ENCODE measurements at regions not wholly inside any gene's neighbourhood (a gene's known extent, or its start where the extent isn't known, plus 50 kb on each side); places are given as distances from the start of the nearest gene placed in this dataset.

- Mint-ChIP-seq H3K27ac (ENCODE audit: unreplicated experiment) (no peak overlapping the region), H3K4me1 (ENCODE audit: unreplicated experiment) (peaks cover 1% of the 10 kb centered on the region)
- DNase-seq (ENCODE audit: extremely low spot score, unreplicated experiment): no peak
These were observed 102.2 kb downstream of the NRN1 start for GRCh38 chr6:5904532-5904931.

DNA sequence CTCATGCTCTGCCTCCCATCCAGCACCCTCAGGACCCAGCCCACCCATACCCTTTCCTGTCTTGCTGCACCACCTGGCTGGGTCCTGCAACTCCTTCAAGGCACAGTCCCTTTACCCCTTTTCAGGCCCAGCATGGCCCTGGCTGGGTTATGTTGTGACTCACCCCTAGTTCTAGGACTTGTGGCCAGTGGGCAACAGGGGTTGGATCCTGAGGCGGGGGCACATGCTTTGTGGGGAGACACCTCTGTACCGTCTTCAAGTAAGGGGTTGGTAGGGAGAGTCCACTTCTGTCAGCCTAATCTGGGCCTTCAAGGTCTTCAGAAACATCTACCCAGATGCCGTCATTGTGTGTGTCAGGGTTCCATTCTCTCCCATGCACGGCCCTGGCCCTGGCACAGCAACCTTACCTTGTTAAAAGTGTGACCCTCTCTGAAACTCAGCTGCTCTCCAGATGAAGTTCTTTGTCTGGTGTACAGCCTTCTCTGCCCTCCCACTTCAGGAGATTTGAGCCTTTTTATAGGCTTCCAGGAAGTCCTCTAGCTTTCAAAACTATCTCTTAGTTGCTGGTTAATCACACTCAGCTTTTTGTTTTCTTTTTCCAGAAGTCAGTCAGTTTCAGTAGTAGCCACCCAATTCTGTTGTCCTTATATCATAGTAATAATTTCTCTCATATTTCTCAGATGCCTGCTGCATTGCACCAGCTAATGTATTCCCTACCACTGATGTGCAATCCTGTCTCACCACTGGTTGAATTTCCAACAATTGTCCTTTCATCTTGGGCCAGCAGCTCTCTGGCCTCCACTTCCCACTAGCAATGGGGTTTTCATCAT is 107.3 kb downstream of the NRN1 start:
- peaks cover 6% of the 10 kb centered on the region for H3K27me3 Mint-ChIP-seq (ENCODE audit: unreplicated experiment)
- no peaks in the 10 kb centered on the region for H3K4me1 Mint-ChIP-seq (ENCODE audit: unreplicated experiment)
- no peak for TF ChIP-seq CTCF (IDR thresholded peaks at IDR 0.05)
- no peaks in the 10 kb centered on the region for H3K36me3 Mint-ChIP-seq (ENCODE audit: unreplicated experiment)
- no peak overlapping the region for H3K27ac Mint-ChIP-seq (ENCODE audit: unreplicated experiment)
- H3K9me3 Mint-ChIP-seq (ENCODE audit: unreplicated experiment): peaks cover 8% of the 10 kb centered on the region
- no peak for DNase-seq (ENCODE audit: extremely low spot score, unreplicated experiment)
- H3K4me3 Mint-ChIP-seq (ENCODE audit: unreplicated experiment): no peak overlapping the region

More at GRCh38 chr6:5904532-5904931, 102.2 kb downstream of the NRN1 start:
- Mint-ChIP-seq H3K36me3 (ENCODE audit: unreplicated experiment) (no peaks in the 10 kb centered on the region), H3K9me3 (ENCODE audit: unreplicated experiment) (no peaks in the 10 kb centered on the region), H3K4me3 (ENCODE audit: unreplicated experiment) (no peak overlapping the region), H3K27me3 (ENCODE audit: unreplicated experiment) (peaks cover 5% of the 10 kb centered on the region)
- TF ChIP-seq CTCF (IDR thresholded peaks at IDR 0.05): no peak

GRCh38 chr6:5898563-5898962 is 108.2 kb downstream of the NRN1 start:
- Mint-ChIP-seq H3K27ac (ENCODE audit: unreplicated experiment) (no peak overlapping the region), H3K4me1 (ENCODE audit: unreplicated experiment) (no peaks in the 10 kb centered on the region)
- TF ChIP-seq CTCF (IDR thresholded peaks at IDR 0.05): no peak

DNA sequence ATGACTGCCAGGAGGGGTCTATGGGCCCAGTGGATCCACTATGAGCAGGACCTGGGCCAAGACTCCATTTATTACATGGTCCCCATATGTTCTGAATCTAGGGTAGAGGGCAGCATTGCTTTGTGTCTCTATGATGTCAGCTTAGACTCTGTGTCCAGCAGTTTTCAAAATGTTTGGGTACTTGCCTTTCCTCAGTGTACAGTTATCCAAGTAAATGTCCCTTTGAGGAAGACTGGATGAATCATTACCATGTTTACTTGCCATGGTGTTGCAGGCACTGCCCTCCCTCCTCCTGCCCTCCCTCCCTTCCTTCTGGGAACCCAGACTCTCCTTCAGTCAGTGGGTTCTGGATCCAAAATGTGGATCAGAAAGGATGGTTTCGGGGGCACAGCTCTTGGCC is 108.6 kb downstream of the NRN1 start:
- no peak for DNase-seq (ENCODE audit: extremely low spot score, unreplicated experiment)
- H3K27me3 Mint-ChIP-seq (ENCODE audit: unreplicated experiment): peaks cover 5% of the 10 kb centered on the region
- H3K4me3 Mint-ChIP-seq (ENCODE audit: unreplicated experiment): no peak overlapping the region
- no peak for TF ChIP-seq CTCF (IDR thresholded peaks at IDR 0.05)
- H3K27ac Mint-ChIP-seq (ENCODE audit: unreplicated experiment): no peak overlapping the region
- H3K9me3 Mint-ChIP-seq (ENCODE audit: unreplicated experiment): peaks cover 8% of the 10 kb centered on the region
- no peaks in the 10 kb centered on the region for H3K36me3 Mint-ChIP-seq (ENCODE audit: unreplicated experiment)
- no peaks in the 10 kb centered on the region for H3K4me1 Mint-ChIP-seq (ENCODE audit: unreplicated experiment)

More at GRCh38 chr6:5898563-5898962, 108.2 kb downstream of the NRN1 start:
- H3K9me3 Mint-ChIP-seq (ENCODE audit: unreplicated experiment): peaks cover 8% of the 10 kb centered on the region
- no peaks in the 10 kb centered on the region for H3K36me3 Mint-ChIP-seq (ENCODE audit: unreplicated experiment)
- DNase-seq (ENCODE audit: extremely low spot score, unreplicated experiment): no peak
- no peak overlapping the region for H3K4me3 Mint-ChIP-seq (ENCODE audit: unreplicated experiment)
- peaks cover 6% of the 10 kb centered on the region for H3K27me3 Mint-ChIP-seq (ENCODE audit: unreplicated experiment)

DNA sequence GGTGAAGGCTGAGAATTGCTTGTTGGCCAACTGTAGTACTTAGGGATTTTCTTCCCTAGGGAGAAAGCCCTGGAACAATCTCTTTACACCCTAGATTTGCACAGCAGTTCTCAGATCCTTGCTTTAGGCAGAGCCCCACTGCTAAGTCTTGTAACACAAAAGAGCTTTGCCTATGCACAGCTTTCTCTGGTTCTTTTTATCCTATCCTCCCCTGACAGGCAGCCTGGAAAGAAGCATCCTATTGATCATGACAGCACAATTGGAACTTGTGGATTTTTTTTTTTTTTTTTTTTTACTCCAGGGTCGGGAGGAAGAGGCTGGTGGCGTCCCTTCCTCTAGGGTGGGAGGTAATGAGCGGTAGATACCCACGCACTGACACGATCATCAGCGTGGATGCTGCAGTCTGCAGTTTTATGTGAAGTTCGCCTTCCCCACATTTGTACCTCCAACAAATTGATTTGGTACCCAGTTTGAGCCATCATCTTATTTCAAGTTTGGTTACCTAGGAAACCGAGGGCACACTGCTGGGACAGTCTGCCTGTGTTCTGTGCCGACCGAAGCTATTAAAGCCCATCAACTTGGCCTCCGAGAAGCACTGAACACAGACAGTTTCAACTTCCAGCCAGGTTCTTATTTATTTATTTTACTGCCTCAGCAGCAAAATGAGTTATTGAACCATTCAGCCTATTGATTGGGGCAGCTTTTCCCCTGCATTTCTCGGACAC is 110.1 kb downstream of the NRN1 start:
- no peak for TF ChIP-seq CTCF (IDR thresholded peaks at IDR 0.05)
- H3K27ac Mint-ChIP-seq (ENCODE audit: unreplicated experiment): no peak overlapping the region
- no peak for DNase-seq (ENCODE audit: extremely low spot score, unreplicated experiment)
- H3K4me1 Mint-ChIP-seq (ENCODE audit: unreplicated experiment): no peaks in the 10 kb centered on the region
- H3K27me3 Mint-ChIP-seq (ENCODE audit: unreplicated experiment): peaks cover 5% of the 10 kb centered on the region
- H3K36me3 Mint-ChIP-seq (ENCODE audit: unreplicated experiment): no peaks in the 10 kb centered on the region
- H3K9me3 Mint-ChIP-seq (ENCODE audit: unreplicated experiment): peaks cover 8% of the 10 kb centered on the region
- no peak overlapping the region for H3K4me3 Mint-ChIP-seq (ENCODE audit: unreplicated experiment)
